HG02884 (cell line): ENCODE measurements at regions not wholly inside any gene's neighbourhood (a gene's known extent, or its start where the extent isn't known, plus 50 kb on each side); places are given as distances from the start of the nearest gene placed in this dataset.

Source experiments
- ATAC-seq: cut with Tn5 transposase; IDR thresholded peaks from one replicate; pipeline ENCODE4 v1.9.1; 2021; ENCODE audit warnings: mild to moderate bottlenecking, moderate library complexity; ENCODE audit not compliant: unreplicated experiment

- no peak for ATAC-seq
Measured at GRCh38 chr4:66097218-66097617, 426.9 kb upstream of the EPHA5 start.

GRCh38 chr4:66095065-66095464 is 424.8 kb upstream of the EPHA5 start:
- no peak for ATAC-seq

GRCh38 chr4:66094070-66094469 is 423.8 kb upstream of the EPHA5 start:
- ATAC-seq = no peak

- ATAC-seq = no peak
Measured at GRCh38 chr4:66091786-66092185, 421.5 kb upstream of the EPHA5 start.

- no peak for ATAC-seq
Measured at GRCh38 chr4:66073961-66074360, 403.7 kb upstream of the EPHA5 start.

GRCh38 chr4:66071911-66072310 is 401.6 kb upstream of the EPHA5 start:
- no peak for ATAC-seq

- ATAC-seq = no peak
Measured at GRCh38 chr4:66062921-66063320, 392.6 kb upstream of the EPHA5 start.

- ATAC-seq = no peak
Measured at GRCh38 chr4:66062044-66062443, 391.8 kb upstream of the EPHA5 start.

- ATAC-seq = no peak
Measured at GRCh38 chr4:66059556-66059955, 389.3 kb upstream of the EPHA5 start.

- no peak for ATAC-seq
Measured at GRCh38 chr4:66059136-66059535, 388.8 kb upstream of the EPHA5 start.

- ATAC-seq = no peak
Measured at GRCh38 chr4:66055999-66056398, 385.7 kb upstream of the EPHA5 start.

GRCh38 chr4:66052426-66052825 is 382.1 kb upstream of the EPHA5 start:
- ATAC-seq = no peak

GRCh38 chr4:66048861-66049260 is 378.6 kb upstream of the EPHA5 start:
- no peak for ATAC-seq

GRCh38 chr4:66045913-66046312 is 375.6 kb upstream of the EPHA5 start:
- no peak for ATAC-seq

GRCh38 chr4:66035701-66036100 is 365.4 kb upstream of the EPHA5 start:
- no peak for ATAC-seq

- no peak for ATAC-seq
Measured at GRCh38 chr4:66034671-66035070, 364.4 kb upstream of the EPHA5 start.

GRCh38 chr4:66034262-66034661 is 364.0 kb upstream of the EPHA5 start:
- no peak for ATAC-seq

GRCh38 chr4:66032571-66032970 is 362.3 kb upstream of the EPHA5 start:
- ATAC-seq = no peak

GRCh38 chr4:66028668-66029067 is 358.4 kb upstream of the EPHA5 start:
- ATAC-seq = no peak

GRCh38 chr4:66023061-66023460 is 352.8 kb upstream of the EPHA5 start:
- no peak for ATAC-seq

- ATAC-seq = no peak
Measured at GRCh38 chr4:66017671-66018070, 347.4 kb upstream of the EPHA5 start.

GRCh38 chr4:66016240-66016639 is 346.0 kb upstream of the EPHA5 start:
- no peak for ATAC-seq

GRCh38 chr4:66014146-66014765 is 344.0 kb upstream of the EPHA5 start:
- ATAC-seq = no peak
